GM12878 (cell line): ENCODE measurements at regions not wholly inside any gene's neighbourhood (a gene's known extent, or its start where the extent isn't known, plus 50 kb on each side); places are given as distances from the start of the nearest gene placed in this dataset.

Source experiments
- BCL11A ChIP-seq: IDR thresholded peaks from 2 replicates; pipeline ENCODE4 v1.6.1; 2011; ENCODE audit warnings: low read depth, low read length
- JUNB ChIP-seq: IDR thresholded peaks from 2 replicates; pipeline ENCODE4 v1.6.1; 2016; ENCODE audit warnings: antibody characterized with exemption, mild to moderate bottlenecking
- JUND ChIP-seq: IDR thresholded peaks from 2 replicates; pipeline ENCODE4 v1.6.1; 2012; ENCODE audit warnings: low read depth, mild to moderate bottlenecking, low read length, improper control_type of control experiment, moderate library complexity
- NFYA ChIP-seq: IDR thresholded peaks from 2 replicates; pipeline ENCODE4 v1.6.1; 2011; ENCODE audit warnings: low read depth, mild to moderate bottlenecking, low read length, improper control_type of control experiment, borderline replicate concordance
- RUNX3 ChIP-seq: IDR thresholded peaks from 2 replicates; pipeline ENCODE4 v1.6.1; 2012; ENCODE audit warnings: low read length, inconsistent platforms
- YY1 ChIP-seq: IDR thresholded peaks from 2 replicates; pipeline ENCODE4 v1.6.1; 2011; ENCODE audit warnings: low read depth, mild to moderate bottlenecking, low read length
- ZNF274 ChIP-seq: IDR thresholded peaks from one replicate; pipeline ENCODE4 v1.8.0; 2011; ENCODE audit not compliant: insufficient read length, insufficient read depth
- ZNF384 ChIP-seq: IDR thresholded peaks from 2 replicates; pipeline ENCODE4 v1.6.1; 2012; ENCODE audit warnings: low read depth, mild to moderate bottlenecking, low read length, improper control_type of control experiment, borderline replicate concordance
- TF ChIP-seq, protein P1 (sequence below): fragments of 450-650 bp; formaldehyde crosslinking; IDR thresholded peaks from 2 replicates; pipeline ENCODE4 v1.4.0; 2020; ENCODE audit warnings: mild to moderate bottlenecking, moderate library complexity
- TF ChIP-seq, protein P2 (sequence below): fragments of 450-650 bp; IDR thresholded peaks from 2 replicates; pipeline ENCODE4 v1.6.1; 2018; ENCODE audit warnings: borderline replicate concordance, mild to moderate bottlenecking; ENCODE audit not compliant: partially characterized antibody
- TF ChIP-seq, protein P3 (sequence below): fragments of 450-650 bp; IDR thresholded peaks from 2 replicates; pipeline ENCODE4 v1.6.1; 2017; ENCODE audit warnings: low read depth, mild to moderate bottlenecking, moderate library complexity

DNA sequence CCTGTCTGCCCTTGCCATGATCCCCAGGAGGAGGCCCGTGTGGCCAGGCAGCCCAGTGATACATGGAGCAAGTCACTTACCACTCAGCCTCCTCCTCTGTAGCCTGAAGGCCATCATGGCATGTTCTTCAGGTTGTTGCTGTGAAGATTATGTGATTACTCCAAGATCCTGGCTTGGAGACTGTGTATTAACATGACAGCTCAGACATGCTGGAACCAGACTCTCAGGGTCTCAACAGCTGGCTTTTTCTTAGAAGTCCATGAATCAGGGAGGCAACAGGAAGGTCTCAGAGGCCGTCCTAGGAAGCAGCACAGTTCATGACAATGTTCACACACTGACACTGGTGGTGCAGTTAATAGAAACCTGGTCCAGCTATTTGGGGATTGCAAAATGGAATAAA lies 158.6 kb upstream of the TWIST2 start (continued):
- TF ChIP-seq, protein P1, sequence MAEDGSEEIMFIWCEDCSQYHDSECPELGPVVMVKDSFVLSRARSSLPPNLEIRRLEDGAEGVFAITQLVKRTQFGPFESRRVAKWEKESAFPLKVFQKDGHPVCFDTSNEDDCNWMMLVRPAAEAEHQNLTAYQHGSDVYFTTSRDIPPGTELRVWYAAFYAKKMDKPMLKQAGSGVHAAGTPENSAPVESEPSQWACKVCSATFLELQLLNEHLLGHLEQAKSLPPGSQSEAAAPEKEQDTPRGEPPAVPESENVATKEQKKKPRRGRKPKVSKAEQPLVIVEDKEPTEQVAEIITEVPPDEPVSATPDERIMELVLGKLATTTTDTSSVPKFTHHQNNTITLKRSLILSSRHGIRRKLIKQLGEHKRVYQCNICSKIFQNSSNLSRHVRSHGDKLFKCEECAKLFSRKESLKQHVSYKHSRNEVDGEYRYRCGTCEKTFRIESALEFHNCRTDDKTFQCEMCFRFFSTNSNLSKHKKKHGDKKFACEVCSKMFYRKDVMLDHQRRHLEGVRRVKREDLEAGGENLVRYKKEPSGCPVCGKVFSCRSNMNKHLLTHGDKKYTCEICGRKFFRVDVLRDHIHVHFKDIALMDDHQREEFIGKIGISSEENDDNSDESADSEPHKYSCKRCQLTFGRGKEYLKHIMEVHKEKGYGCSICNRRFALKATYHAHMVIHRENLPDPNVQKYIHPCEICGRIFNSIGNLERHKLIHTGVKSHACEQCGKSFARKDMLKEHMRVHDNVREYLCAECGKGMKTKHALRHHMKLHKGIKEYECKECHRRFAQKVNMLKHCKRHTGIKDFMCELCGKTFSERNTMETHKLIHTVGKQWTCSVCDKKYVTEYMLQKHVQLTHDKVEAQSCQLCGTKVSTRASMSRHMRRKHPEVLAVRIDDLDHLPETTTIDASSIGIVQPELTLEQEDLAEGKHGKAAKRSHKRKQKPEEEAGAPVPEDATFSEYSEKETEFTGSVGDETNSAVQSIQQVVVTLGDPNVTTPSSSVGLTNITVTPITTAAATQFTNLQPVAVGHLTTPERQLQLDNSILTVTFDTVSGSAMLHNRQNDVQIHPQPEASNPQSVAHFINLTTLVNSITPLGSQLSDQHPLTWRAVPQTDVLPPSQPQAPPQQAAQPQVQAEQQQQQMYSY (CRISPR knock-in tag), result no peak
- TF ChIP-seq, protein P2, sequence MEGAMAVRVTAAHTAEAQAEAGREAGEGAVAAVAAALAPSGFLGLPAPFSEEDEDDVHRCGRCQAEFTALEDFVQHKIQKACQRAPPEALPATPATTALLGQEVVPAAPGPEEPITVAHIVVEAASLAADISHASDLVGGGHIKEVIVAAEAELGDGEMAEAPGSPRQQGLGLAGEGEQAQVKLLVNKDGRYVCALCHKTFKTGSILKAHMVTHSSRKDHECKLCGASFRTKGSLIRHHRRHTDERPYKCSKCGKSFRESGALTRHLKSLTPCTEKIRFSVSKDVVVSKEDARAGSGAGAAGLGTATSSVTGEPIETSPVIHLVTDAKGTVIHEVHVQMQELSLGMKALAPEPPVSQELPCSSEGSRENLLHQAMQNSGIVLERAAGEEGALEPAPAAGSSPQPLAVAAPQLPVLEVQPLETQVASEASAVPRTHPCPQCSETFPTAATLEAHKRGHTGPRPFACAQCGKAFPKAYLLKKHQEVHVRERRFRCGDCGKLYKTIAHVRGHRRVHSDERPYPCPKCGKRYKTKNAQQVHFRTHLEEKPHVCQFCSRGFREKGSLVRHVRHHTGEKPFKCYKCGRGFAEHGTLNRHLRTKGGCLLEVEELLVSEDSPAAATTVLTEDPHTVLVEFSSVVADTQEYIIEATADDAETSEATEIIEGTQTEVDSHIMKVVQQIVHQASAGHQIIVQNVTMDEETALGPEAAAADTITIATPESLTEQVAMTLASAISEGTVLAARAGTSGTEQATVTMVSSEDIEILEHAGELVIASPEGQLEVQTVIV, result no peak
- TF ChIP-seq, protein P3, sequence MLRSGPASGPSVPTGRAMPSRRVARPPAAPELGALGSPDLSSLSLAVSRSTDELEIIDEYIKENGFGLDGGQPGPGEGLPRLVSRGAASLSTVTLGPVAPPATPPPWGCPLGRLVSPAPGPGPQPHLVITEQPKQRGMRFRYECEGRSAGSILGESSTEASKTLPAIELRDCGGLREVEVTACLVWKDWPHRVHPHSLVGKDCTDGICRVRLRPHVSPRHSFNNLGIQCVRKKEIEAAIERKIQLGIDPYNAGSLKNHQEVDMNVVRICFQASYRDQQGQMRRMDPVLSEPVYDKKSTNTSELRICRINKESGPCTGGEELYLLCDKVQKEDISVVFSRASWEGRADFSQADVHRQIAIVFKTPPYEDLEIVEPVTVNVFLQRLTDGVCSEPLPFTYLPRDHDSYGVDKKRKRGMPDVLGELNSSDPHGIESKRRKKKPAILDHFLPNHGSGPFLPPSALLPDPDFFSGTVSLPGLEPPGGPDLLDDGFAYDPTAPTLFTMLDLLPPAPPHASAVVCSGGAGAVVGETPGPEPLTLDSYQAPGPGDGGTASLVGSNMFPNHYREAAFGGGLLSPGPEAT, result no peak
- no peak for TF ChIP-seq BCL11A
- TF ChIP-seq JUND, result no peak
- no peak for TF ChIP-seq ZNF274
- no peak for TF ChIP-seq ZNF384
- no peak for TF ChIP-seq JUNB
- no peak for TF ChIP-seq RUNX3
- TF ChIP-seq NFYA, result no peak
- TF ChIP-seq YY1, result no peak
